HepG2 (cell line): ENCODE measurements at regions not wholly inside any gene's neighbourhood (a gene's known extent, or its start where the extent isn't known, plus 50 kb on each side); places are given as distances from the start of the nearest gene placed in this dataset.

ENCODE experiments used
- ATAC-seq: fragments of 200-7000 bp; cut with Tn5 transposase; 3 replicates; pipeline ENCODE4 v1.9.1; 2020; ENCODE audit warnings: mild to moderate bottlenecking, moderate library complexity
- BruUV-seq: library from RNA; stranded (reverse); fragments of 400-500 nt; replicated peaks from 2 replicates; lab custom pipeline; 2021; lab: Mats Ljungman, UMichigan
- CTCF ChIA-PET: fragments of 300-600 bp; formaldehyde crosslinking; extraction: SDS; loops from one replicate; lab custom pipeline; 2021; ENCODE audit warnings: low total read pairs, inconsistent platforms, low intra/inter-chr PET ratio; lab: Yijun Ruan, JAX
- POLR2A ChIA-PET: fragments of 350-600 bp; sonication (Branson Sonifier 250); formaldehyde crosslinking; loops from one replicate; lab custom pipeline; 2020; ENCODE audit warnings: antibody characterized with exemption, inconsistent platforms; lab: Yijun Ruan, JAX
- DNase-seq: peaks from one replicate; pipeline ENCODE4 v3.0.0-alpha.2; 2015; ENCODE audit warnings: low spot score
- FAIRE-seq: peaks from 3 replicates; lab custom pipeline; 2011; peaks lifted over from hg19 to GRCh38; lab: Jason Lieb, UNC
- H2AFZ ChIP-seq: one replicate; pipeline ENCODE4 v1.6.1; 2011; ENCODE audit warnings: low read length, inconsistent platforms
- H3K27ac ChIP-seq: fragments of 300-600 bp; 3 replicates; pipeline ENCODE4 v1.8.0; 2011; ENCODE audit warnings: mixed run types, mild to moderate bottlenecking, mixed read lengths, low read length, inconsistent platforms; ENCODE audit not compliant: insufficient read depth; ENCODE audit errors: extremely low read length
- H3K27me3 ChIP-seq, 2 experiments: fragments of 200-600 bp in 1 of 2; 2 replicates in 1 of 2; 3 replicates in 1 of 2; pipeline versions ENCODE4 v1.6.0 to v1.8.0; 2011; ENCODE audit warnings: low read length in 2 of 2, mild to moderate bottlenecking in 2 of 2, moderate library complexity in 2 of 2, inconsistent platforms in 1 of 2; ENCODE audit not compliant: insufficient read depth in 2 of 2, control insufficient read depth in 1 of 2
- H3K36me3 ChIP-seq, 2 experiments: fragments of 200-600 bp in 1 of 2; replicated peaks in 1 of 2; 2 replicates in 1 of 2; 3 replicates in 1 of 2; pipeline versions ENCODE4 v1.5.1 to v1.8.0; 2011; ENCODE audit warnings: low read length in 2 of 2, inconsistent platforms in 1 of 2; ENCODE audit not compliant: insufficient read depth in 2 of 2, control insufficient read depth in 1 of 2
- H3K4me1 ChIP-seq: 2 replicates; pipeline ENCODE4 v1.5.1; 2012; ENCODE audit warnings: low read length, inconsistent platforms; ENCODE audit not compliant: insufficient read depth
- H3K4me2 ChIP-seq: 2 replicates; pipeline ENCODE4 v1.6.0; 2011; ENCODE audit warnings: low read depth, low read length, inconsistent platforms
- H3K4me3 ChIP-seq, 3 experiments: fragments of 200-600 bp in 1 of 3; sonication (generic), shearing (Covaris generic) in 1 of 3; replicated peaks in 1 of 3; 2 replicates each; pipeline ENCODE4 v1.5.1; 2011 to 2016; ENCODE audit warnings: low read length in 3 of 3, inconsistent platforms in 2 of 3, low read depth in 2 of 3, mild to moderate bottlenecking in 2 of 3, control low read depth in 1 of 3, mixed read lengths in 1 of 3; ENCODE audit not compliant: insufficient read depth in 1 of 3
- H3K79me2 ChIP-seq: one replicate; pipeline ENCODE4 v1.6.1; 2011; ENCODE audit warnings: low read length, inconsistent platforms; ENCODE audit not compliant: insufficient read depth
- H3K9ac ChIP-seq: 2 replicates; pipeline ENCODE4 v1.6.0; 2011; ENCODE audit warnings: mild to moderate bottlenecking, low read depth, low read length, inconsistent platforms; ENCODE audit not compliant: insufficient read depth
- H3K9me3 ChIP-seq: 2 replicates; pipeline ENCODE4 v1.5.1; 2012; ENCODE audit warnings: mild to moderate bottlenecking, low read length
- H4K20me1 ChIP-seq: 2 replicates; pipeline ENCODE4 v1.6.0; 2011; ENCODE audit warnings: inconsistent platforms, mild to moderate bottlenecking, low read length, moderate library complexity; ENCODE audit not compliant: insufficient read depth
- ARID2 ChIP-seq: sonication (generic); formaldehyde crosslinking; IDR thresholded peaks from 2 replicates; pipeline ENCODE4 v1.8.1; 2022; ENCODE audit warnings: mild to moderate bottlenecking, missing genetic modification reagents, borderline replicate concordance
- CHD4 ChIP-seq: fragments of 200-600 bp; sonication (generic); IDR thresholded peaks from 2 replicates; pipeline ENCODE4 v1.7.0; 2017; ENCODE audit warnings: mild to moderate bottlenecking, low read length, borderline replicate concordance
- DRAP1 ChIP-seq: IDR thresholded peaks from 2 replicates; pipeline ENCODE4 v1.6.1; 2016; ENCODE audit warnings: missing genetic modification reagents, missing compliant biosample characterization
- E2F2 ChIP-seq: sonication (generic); formaldehyde crosslinking; IDR thresholded peaks from 2 replicates; pipeline ENCODE4 v1.4.0; 2020; ENCODE audit warnings: missing genetic modification reagents, borderline replicate concordance
- IKZF4 ChIP-seq: sonication (generic); formaldehyde crosslinking; IDR thresholded peaks from 2 replicates; pipeline ENCODE4 v1.5.1; 2020; ENCODE audit warnings: borderline replicate concordance, mild to moderate bottlenecking, low read depth, missing genetic modification reagents; ENCODE audit errors: not compliant biosample characterization
- JARID2 ChIP-seq: sonication (generic); formaldehyde crosslinking; IDR thresholded peaks from 2 replicates; pipeline ENCODE4 v1.8.1; 2023; ENCODE audit warnings: missing genetic modification reagents, inconsistent platforms; ENCODE audit not compliant: insufficient replicate concordance
- JUNB ChIP-seq: sonication (generic); formaldehyde crosslinking; IDR thresholded peaks from 2 replicates; pipeline ENCODE4 v1.8.0; 2022; ENCODE audit warnings: missing genetic modification reagents, mild to moderate bottlenecking, borderline replicate concordance
- KLF11 ChIP-seq: IDR thresholded peaks from 2 replicates; pipeline ENCODE4 v1.6.1; 2016; ENCODE audit warnings: missing compliant biosample characterization
- MXD1 ChIP-seq: sonication (generic); formaldehyde crosslinking; IDR thresholded peaks from 2 replicates; pipeline ENCODE4 v1.4.0; 2020; ENCODE audit warnings: mild to moderate bottlenecking, missing genetic modification reagents
- NKX3-1 ChIP-seq: sonication (generic); formaldehyde crosslinking; IDR thresholded peaks from 2 replicates; pipeline ENCODE4 v1.5.0; 2020; ENCODE audit warnings: missing genetic modification reagents
- PRDM4 ChIP-seq: sonication (generic); formaldehyde crosslinking; IDR thresholded peaks from 2 replicates; pipeline ENCODE4 v1.9.0; 2021; ENCODE audit warnings: missing genetic modification reagents, borderline replicate concordance
- SUZ12 ChIP-seq: fragments of 150-350 bp; IDR thresholded peaks from 2 replicates; pipeline ENCODE4 v1.6.1; 2014; ENCODE audit warnings: low read depth, low read length
- ZBTB1 ChIP-seq: sonication (generic); formaldehyde crosslinking; IDR thresholded peaks from 2 replicates; pipeline ENCODE4 v1.4.0; 2020; ENCODE audit warnings: missing genetic modification reagents, borderline replicate concordance
- ZBTB3 ChIP-seq: sonication (generic); formaldehyde crosslinking; IDR thresholded peaks from 2 replicates; pipeline ENCODE4 v1.4.0; 2020; ENCODE audit warnings: low read depth, mild to moderate bottlenecking, moderate library complexity, missing genetic modification reagents, borderline replicate concordance
- ZFYVE20 ChIP-seq: sonication (generic); formaldehyde crosslinking; IDR thresholded peaks from 2 replicates; pipeline ENCODE4 v1.8.0; 2023; ENCODE audit warnings: low read depth, mild to moderate bottlenecking, moderate library complexity, missing genetic modification reagents, borderline replicate concordance
- ZMYM3 ChIP-seq: sonication (generic); formaldehyde crosslinking; IDR thresholded peaks from 2 replicates; pipeline ENCODE4 v1.5.1; 2020; ENCODE audit warnings: mild to moderate bottlenecking, missing genetic modification reagents
- ZNF205 ChIP-seq: IDR thresholded peaks from 2 replicates; pipeline ENCODE4 v1.6.1; 2018; ENCODE audit warnings: missing biosample characterization, missing genetic modification reagents
- ZNF264 ChIP-seq: sonication (generic); formaldehyde crosslinking; IDR thresholded peaks from 2 replicates; pipeline ENCODE4 v1.4.0; 2020; ENCODE audit warnings: missing genetic modification reagents
- ZNF558 ChIP-seq: sonication (generic); formaldehyde crosslinking; IDR thresholded peaks from 2 replicates; pipeline ENCODE4 v1.9.0; 2022; ENCODE audit warnings: mild to moderate bottlenecking, missing genetic modification reagents, borderline replicate concordance
- ZNF567 ChIP-seq: sonication (generic); formaldehyde crosslinking; IDR thresholded peaks from 2 replicates; pipeline ENCODE4 v1.8.1; 2023; ENCODE audit warnings: mild to moderate bottlenecking, missing genetic modification reagents, borderline replicate concordance
- WGBS: methylation state at CpG from one replicate; pipeline ENCODE4 v1.1.6; 2017; ENCODE audit warnings: low lambda C conversion rate; 5-methylcytosine and 5-hydroxymethylcytosine counted together
- in situ Hi-C: cut with HindIII; loops from 2 replicates; pipeline ENCODE4 v1.10.0; 2017; ENCODE audit warnings: low pct_unique_long_range_greater_than_20kb; ENCODE audit not compliant: extremely low pct_ligation_motif_present
- intact Hi-C: fragments of 100-400 bp; cut with micrococcal nuclease; formaldehyde crosslinking; loops from one replicate; pipeline ENCODE4 v1.10.0; 2022; ENCODE audit not compliant: unreplicated experiment

GRCh38 chr4:163621821-163622220, 127.3 kb downstream of the TMA16 start (continued):
- no peak for TF ChIP-seq JARID2 (CRISPR knock-in tag)
- no peak for TF ChIP-seq ZNF558
- TF ChIP-seq SUZ12, result no peak
- TF ChIP-seq KLF11 (CRISPR knock-in tag), result no peak
- no peak for TF ChIP-seq E2F2 (CRISPR knock-in tag)
- TF ChIP-seq, all 625 proteins: peak for 0

- ChIA-PET POLR2A (no interaction called here), CTCF (no interaction called here)
- intact Hi-C loops (no loop called here), in situ Hi-C loops (no loop called here)
- Histone ChIP-seq H3K4me3 (no peak overlapping the region), H3K4me1 (no peaks in the 10 kb centered on the region), H3K27ac (no peak overlapping the region), H4K20me1 (no peaks in the 10 kb centered on the region), H3K36me3 (no peaks in the 10 kb centered on the region), H3K9ac (no peak overlapping the region), H3K79me2 (no peaks in the 10 kb centered on the region), H2AFZ (no peak overlapping the region), H3K9me3 (no peaks in the 10 kb centered on the region), H3K27me3 (no peaks in the 10 kb centered on the region), H3K4me2 (no peak overlapping the region)
- ATAC-seq, result no peak
- DNase-seq, result no peak
- WGBS, result 0% methylated on average over 5 of the region's 5 CpGs
- no TSS peak for BruUV-seq
- FAIRE-seq, result no peak
- no peak for TF ChIP-seq NKX3-1
- TF ChIP-seq PRDM4, result no peak
- no peak for TF ChIP-seq ZFYVE20
- no peak for TF ChIP-seq MXD1 (CRISPR knock-in tag)
- no peak for TF ChIP-seq IKZF4
- no peak for TF ChIP-seq ZBTB1
- no peak for TF ChIP-seq ZNF264 (CRISPR knock-in tag)
- no peak for TF ChIP-seq ARID2 (CRISPR knock-in tag)
- no peak for TF ChIP-seq ZBTB3 (CRISPR knock-in tag)
- TF ChIP-seq ZNF567, result no peak
- TF ChIP-seq ZNF205 (CRISPR knock-in tag), result no peak
- TF ChIP-seq ZMYM3 (CRISPR knock-in tag), result no peak
- TF ChIP-seq DRAP1 (CRISPR knock-in tag), result no peak
- TF ChIP-seq CHD4, result no peak
- no peak for TF ChIP-seq JUNB (CRISPR knock-in tag)
These were observed 128.0 kb downstream of the TMA16 start for GRCh38 chr4:163622379-163623035.
